HL-60 (cell line): ENCODE measurements at regions not wholly inside any gene's neighbourhood (a gene's known extent, or its start where the extent isn't known, plus 50 kb on each side); places are given as distances from the start of the nearest gene placed in this dataset.

Experiments
- DNase-seq, 2 experiments: peaks; one replicate each; pipeline ENCODE4 v3.0.0-alpha.2; 2010 to 2020; ENCODE audit warnings: low read depth in 1 of 2, low spot score in 1 of 2
- H3K27ac ChIP-seq: fragments of 250-450 bp; sonication (Bioruptor Pico); replicated peaks from 2 replicates; pipeline ENCODE4 v1.5.1; 2020; ENCODE audit warnings: mild to moderate bottlenecking, moderate library complexity
- H3K27me3 ChIP-seq: fragments of 250-450 bp; sonication (Bioruptor Pico); 2 replicates; pipeline ENCODE4 v1.5.1; 2021; ENCODE audit warnings: mild to moderate bottlenecking, moderate library complexity; ENCODE audit not compliant: insufficient read depth, poor library complexity, severe bottlenecking
- H3K4me3 ChIP-seq: replicated peaks from 2 replicates; pipeline ENCODE4 v1.5.1; 2011; ENCODE audit warnings: mild to moderate bottlenecking, control low read depth, low read length; ENCODE audit not compliant: insufficient read depth
- CTCF ChIP-seq: IDR thresholded peaks from one replicate; pipeline ENCODE4 v1.5.1; 2011; ENCODE audit warnings: low read length, control low read depth, inconsistent platforms; ENCODE audit not compliant: insufficient read depth
- GABPA ChIP-seq: IDR thresholded peaks from 2 replicates; pipeline ENCODE4 v1.6.1; 2012; ENCODE audit warnings: low read depth
- POLR2AphosphoS5 ChIP-seq: IDR thresholded peaks from 2 replicates; pipeline ENCODE4 v1.6.1; 2012; ENCODE audit warnings: low read depth
- REST ChIP-seq: IDR thresholded peaks from 2 replicates; pipeline ENCODE4 v1.6.1; 2012; ENCODE audit warnings: low read depth; ENCODE audit not compliant: insufficient replicate concordance
- SPI1 ChIP-seq: IDR thresholded peaks from 2 replicates; pipeline ENCODE4 v1.6.1; 2012; ENCODE audit warnings: low read depth, mild to moderate bottlenecking, borderline replicate concordance

- Histone ChIP-seq H3K27ac (no peak overlapping the region), H3K4me3 (no peak overlapping the region), H3K27me3 (no peaks in the 10 kb centered on the region)
- DNase-seq, result no peak
- no peak for TF ChIP-seq CTCF
Observed at GRCh38 chr7:63040966-63041610, 957.6 kb upstream of the ZNF722 start.

- TF ChIP-seq GABPA (no peak), SPI1 (no peak), POLR2AphosphoS5 (no peak), CTCF (no peak), REST (no peak)
- H3K4me3 ChIP-seq, result no peak overlapping the region
- no peaks in the 10 kb centered on the region for H3K27me3 ChIP-seq
- no peak for DNase-seq
- H3K27ac ChIP-seq, result no peak overlapping the region
Observed at GRCh38 chr7:63041786-63042185, 956.9 kb upstream of the ZNF722 start.

- TF ChIP-seq GABPA (no peak), CTCF (no peak), POLR2AphosphoS5 (no peak), SPI1 (no peak)
- no peak for DNase-seq
- H3K4me3 ChIP-seq, result no peak overlapping the region
- H3K27ac ChIP-seq, result no peak overlapping the region
- no peaks in the 10 kb centered on the region for H3K27me3 ChIP-seq
Observed at GRCh38 chr7:63042730-63043511, 955.7 kb upstream of the ZNF722 start.

- H3K27me3 ChIP-seq, result no peaks in the 10 kb centered on the region
- H3K27ac ChIP-seq, result no peak overlapping the region
- TF ChIP-seq POLR2AphosphoS5, result no peak
- no peak for TF ChIP-seq REST
- TF ChIP-seq CTCF, result no peak
- TF ChIP-seq GABPA, result no peak
- no peak for TF ChIP-seq SPI1
- no peak overlapping the region for H3K4me3 ChIP-seq
- no peak for DNase-seq
Observed at GRCh38 chr7:63043657-63044543, 954.7 kb upstream of the ZNF722 start.
